LHCN-M2 (cell line): ENCODE measurements at regions not wholly inside any gene's neighbourhood (a gene's known extent, or its start where the extent isn't known, plus 50 kb on each side); places are given as distances from the start of the nearest gene placed in this dataset.

Source experiments
- DNase-seq: peaks from one replicate; pipeline ENCODE4 v3.0.0-alpha.2; 2012; ENCODE audit warnings: low read depth

DNA sequence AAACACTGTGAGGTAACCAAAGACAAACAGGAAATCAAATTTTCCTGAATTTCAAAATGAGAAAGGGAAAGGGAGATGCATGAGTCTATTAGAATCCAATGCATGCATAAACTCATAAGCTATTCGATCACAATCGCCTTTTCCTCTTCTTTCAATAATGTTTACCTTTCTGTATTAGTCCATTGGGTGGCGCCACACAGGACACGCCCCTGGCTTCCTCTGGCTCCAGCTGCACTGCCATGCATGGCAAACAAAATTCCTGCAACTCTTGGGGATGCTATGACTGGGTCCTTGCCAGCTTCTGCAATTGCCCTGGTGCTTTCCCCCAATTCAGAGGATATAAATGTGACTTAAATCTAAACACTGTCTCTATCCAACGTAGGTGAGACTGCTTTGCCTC lies 424.5 kb upstream of the PCDH7 start:
- no peak for DNase-seq

DNA sequence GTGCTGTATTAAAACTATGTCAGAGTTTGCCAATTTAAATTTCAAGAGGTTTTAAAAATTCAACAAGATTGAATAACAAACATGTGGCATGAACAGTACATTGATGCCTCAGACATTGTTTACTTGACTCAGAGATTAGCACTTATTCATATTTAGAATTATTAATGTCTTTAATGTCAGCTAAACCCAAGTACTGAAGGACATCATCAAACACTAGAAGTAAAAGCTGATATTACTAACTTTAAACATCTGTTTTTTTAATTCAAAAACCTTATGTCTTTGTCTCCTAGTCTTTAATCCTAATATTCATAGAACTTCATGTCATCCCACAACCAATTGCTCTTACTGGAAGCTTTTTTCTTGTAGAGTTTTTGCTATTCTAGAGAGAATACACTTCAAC lies 406.2 kb upstream of the PCDH7 start:
- DNase-seq = no peak

DNA sequence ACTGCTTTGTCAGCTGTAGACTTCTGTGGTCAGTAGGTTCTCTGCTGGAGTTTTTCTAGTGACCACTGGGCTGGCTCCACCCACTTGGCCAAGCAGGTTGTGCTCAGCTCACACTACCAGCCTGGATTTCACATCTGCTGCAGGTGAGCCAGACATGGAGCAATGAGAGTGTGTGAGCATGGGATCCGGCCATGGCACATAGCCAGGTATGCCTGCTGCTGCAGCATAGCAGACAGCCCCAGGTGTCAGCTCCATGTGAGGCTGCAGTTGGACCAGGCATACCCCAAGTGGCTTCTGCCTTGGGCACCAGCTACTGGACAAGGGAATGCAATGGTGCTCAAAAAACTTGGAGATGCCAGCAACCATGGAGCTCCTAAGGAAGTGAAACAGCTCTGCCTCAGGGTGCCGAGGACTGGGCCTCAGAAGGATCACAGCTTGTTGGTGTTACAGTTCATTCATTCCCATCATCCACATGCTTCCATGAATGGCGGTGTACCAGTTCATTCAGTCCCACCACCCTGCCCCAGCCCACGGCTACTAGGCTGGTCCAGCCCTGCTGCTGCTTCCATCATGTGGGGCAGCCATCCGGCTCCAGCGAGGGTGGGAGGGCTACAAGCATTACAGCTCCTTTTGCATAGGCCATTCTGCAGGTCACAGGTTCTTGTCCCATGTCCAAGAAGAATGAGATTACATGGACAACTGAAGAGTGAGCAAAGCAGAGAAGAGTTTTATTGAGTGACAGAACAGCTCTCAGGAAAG lies 389.1 kb upstream of the PCDH7 start:
- DNase-seq = no peak

DNA sequence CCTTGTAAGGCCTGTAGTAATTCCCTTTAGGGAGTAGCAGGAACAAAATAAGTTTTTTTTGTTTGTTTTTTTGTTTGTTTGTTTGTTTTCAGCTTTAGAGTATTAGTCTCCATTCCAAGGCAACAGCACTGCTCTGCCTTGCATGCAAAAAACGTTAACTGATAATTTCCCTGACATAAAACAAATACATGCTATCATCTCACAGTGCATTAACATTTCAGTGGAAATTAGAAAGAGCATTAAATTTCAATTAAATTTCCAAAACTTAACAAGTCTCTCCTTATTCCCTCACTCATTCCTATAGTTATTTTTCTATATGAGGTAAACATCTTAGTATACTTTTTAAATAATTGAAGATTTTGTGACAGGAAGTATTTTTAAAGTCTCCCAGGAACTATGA lies 378.4 kb upstream of the PCDH7 start:
- no peak for DNase-seq

DNA sequence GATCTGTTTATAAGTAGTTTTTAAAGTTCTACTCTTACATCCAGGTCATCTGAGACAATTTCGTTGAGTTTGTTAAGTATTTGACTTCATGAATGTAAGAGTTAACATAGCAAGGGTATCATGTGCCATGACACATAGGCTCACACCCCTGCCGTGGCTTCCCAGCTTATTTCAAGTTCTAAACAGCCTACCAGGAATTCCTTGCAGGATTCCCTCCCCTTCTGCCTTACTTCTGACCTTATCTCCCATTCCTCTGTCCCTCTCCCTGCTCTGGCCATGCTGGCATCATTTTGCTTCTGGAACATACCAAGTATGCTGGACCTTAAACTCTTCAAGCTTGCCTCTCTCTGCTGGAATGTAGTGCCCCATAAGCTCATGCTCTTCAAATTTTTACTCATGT lies 369.9 kb upstream of the PCDH7 start:
- no peak for DNase-seq

DNA sequence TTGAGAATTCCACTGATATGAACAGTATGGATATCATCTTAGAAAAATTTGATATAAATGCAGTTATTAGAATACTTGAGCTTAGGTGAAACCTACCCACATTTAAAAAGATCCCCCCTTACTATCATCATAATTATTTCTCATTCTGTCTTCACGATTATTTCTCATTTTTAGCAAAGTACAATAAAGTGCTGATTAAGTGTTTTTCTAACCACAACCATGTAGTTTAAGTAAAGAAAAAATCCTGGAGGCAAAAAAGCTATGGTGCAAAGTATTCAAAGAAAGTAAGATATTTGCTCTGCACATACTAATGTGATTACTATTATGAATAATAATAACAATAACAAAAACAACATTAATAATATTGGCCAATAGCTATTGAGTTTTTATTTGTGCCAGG lies 365.6 kb upstream of the PCDH7 start:
- no peak for DNase-seq

DNA sequence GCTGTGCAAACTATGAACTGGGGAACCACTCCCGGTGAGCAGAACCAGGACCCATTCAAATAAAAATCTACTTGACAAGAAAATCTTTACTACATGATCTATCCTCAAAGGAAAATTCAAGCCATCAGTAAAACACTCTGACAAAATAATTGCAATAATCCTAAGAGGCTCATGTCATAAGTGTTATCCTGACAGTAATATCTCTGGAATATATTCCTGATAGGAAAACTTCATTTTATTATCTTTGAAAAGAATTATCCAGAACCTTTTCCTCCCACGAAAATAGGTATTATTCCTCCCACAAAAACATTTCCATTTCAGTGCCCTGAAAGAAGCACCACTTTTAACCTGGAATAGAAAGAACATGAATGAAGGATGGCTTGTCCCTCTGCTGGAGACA lies 357.7 kb upstream of the PCDH7 start:
- DNase-seq = no peak

DNA sequence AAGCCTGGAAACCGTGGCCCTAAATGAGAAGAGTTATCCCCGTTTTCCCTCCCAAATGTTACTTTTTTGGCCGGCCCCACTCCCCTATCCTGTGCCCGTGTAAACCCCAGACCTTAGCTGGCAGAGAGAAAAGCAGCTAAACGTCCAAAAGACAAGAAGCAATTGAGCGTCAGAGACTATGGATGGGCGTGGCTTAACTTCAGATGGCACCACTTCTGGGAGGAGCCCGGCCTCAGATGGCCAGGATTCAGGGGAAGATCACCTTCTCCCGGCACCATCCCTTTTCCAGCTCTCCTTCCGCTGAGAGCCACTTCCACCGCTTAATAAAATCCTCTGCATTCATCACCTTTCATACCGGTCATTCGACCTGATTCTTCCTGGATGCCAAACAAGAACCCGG lies 350.1 kb upstream of the PCDH7 start:
- DNase-seq = no peak

DNA sequence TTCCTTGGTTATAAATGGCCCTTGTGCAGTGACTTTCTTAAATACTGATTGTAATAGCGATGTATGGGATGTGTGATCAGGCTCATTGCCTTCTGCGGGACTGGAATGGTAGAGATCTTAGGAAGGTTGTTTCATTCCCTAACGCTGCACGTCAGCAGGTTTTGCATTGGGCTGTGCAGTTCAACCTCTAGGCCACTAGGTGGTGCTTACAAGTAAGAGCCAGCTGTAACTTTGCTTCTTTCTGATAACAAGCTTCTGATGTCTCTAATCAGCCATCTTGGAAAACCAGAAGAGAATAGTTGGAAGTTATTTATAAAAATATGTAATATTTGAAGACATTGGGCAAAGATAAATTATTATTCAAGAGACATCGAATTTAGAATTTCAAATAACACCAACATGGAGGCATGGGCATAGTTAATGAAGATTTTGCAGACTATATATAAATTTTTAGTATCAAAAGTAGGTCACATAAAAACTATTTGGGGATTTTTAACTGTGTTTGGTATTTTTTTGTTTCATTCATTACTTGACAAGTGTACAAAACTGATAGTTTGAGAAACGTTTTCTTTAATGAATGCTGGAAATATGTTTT lies 339.7 kb upstream of the PCDH7 start:
- DNase-seq = peak; percentile 12

DNA sequence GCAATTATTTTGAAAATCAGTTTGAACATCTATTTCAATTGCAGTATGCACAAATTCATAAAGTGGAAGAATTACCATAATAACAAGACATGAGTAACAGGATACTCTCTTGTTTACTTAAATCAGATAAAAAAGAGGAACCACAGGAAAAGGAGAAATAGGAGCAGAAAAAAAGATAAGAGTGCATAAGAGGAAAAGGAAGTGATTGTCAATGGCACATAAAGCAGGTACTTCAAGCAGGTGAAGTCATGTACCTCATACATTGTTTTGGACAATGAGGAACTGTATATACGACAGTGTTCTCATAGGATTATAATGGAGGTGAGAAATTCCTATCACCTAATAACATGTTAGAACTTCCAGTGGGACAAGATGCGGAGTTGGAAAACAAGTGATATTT lies 334.5 kb upstream of the PCDH7 start:
- DNase-seq = no peak

DNA sequence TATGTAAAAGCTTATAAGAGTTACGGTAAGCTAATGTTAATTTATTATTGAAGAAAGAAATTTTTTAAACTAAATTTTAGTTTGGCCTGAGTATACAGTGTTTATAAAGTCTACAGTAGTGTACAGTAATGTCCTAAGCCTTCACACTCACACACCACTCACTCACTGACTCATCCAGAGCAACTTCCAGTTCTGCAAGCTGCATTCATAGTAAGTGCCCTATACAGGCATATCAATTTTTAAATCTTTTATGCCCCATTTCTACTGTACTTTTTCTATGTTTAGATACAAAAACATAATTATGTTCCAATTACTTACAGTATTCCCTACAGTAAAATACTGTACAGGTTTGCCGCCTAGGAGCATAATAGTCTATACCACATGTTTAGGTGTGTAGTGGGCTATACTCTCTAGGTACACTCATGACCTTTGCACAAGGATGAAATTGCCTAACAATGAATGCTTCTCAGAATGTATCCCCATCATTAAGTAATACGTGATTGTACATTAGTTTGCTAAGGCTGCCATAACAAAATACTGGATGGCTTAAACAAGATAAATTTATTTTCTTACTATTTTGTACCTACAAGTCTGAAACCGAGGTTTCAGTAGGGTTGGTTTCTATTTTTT lies 333.8 kb upstream of the PCDH7 start:
- no peak for DNase-seq

DNA sequence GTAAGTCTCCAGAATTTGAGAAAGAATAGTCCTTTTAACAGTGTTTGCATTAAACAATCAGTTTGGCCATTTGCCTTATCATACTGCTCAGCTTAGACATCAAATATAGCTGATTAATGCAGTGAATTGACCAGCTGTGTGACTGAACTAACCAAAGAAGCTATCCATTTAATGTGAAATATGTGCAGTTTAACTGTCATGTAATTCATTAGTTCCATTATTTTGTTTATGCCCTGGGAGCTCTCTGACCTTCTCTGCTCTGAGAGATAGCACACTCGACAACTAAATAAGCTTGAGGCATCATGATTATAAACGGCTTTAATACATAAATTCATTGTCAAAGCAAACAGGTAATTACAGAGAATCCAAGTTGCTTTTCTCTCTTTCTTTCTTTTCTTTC lies 324.3 kb upstream of the PCDH7 start:
- no peak for DNase-seq

DNA sequence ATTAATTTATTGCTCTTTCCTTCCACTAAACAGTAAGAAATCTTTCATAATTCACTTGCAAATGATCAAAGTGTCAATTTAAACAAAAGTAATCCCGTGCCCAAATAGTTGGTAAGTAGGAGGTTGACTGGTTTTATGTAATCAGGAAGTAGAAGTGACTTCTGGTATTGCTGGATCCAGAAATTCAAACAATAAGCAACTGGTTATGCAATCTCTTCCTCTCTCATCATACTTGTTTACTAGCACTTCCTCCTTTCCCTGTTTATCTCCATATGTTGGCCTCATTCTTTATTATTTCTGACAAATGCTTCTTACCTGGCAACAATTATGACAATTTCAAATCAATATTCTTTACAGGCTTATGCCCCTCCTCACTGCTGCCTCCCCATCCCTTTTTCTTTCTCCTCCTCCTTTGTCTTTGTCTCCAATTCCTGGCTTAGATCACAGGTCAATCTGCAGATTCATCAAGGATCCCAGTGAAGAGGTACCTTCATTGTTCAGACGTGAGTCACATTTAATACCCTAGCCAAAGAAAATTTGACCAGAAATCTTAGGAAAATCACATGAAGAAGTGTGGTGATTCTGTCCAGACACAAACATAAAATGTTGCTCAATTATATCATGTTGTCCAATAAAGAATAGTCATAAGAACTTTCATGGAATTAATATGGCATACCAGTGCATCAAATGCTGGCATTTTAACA lies 323.2 kb upstream of the PCDH7 start:
- DNase-seq = no peak

DNA sequence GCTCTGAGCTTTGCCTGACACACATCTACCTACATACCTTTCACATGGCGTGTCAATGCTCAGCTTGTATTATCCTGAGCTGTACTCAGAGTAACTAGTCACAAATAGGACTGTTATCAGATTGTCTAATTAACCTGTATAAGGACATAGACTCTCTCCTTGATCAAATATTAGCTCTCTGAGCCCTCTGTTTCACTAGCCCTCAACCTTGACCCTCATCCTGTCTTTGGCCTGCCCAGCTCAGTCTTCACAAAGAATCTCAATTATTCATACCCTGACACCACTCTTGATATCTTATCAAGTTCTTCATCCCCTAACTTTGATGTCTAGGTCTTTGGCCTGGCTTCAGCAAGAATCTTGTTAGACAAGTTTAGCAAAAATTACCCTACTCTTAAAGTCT lies 320.7 kb upstream of the PCDH7 start:
- no peak for DNase-seq

DNA sequence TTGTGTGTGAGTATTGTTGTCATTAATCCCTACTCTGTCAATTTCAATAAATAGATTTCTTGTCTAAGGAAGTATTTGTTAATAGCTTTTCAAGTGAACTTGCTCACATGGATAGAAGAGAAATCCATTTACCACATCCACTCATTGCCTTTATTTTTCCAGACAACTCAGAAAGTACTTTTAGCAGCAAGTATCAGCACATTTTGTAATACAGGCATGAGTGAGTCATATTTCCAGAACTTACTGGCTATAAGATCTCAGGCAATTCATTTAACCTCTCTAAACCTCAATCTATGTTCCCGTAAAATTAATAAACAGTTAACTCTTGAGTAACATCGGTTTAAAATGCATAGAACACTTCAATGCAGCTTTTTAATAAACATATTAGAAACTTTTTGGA lies 317.9 kb upstream of the PCDH7 start:
- DNase-seq = peak; percentile 1

DNA sequence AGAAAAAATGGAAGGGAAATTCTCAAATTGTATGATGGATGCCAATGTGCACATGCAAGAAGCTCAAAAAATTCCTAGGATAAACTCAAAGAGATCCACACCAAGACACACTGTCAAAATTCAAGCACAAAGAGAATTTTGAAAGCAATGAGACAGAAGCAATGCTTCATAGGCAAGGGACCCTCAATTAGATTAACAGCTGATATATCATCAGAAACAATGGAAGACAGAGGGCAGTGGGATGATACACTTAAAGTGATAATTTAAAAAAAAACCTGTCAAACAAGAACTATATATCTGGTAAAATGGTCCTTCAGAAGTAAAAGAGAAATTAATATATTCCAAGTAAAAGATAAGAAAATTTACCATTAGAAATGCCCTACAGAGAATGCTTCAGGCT lies 306.3 kb upstream of the PCDH7 start:
- DNase-seq = no peak

DNA sequence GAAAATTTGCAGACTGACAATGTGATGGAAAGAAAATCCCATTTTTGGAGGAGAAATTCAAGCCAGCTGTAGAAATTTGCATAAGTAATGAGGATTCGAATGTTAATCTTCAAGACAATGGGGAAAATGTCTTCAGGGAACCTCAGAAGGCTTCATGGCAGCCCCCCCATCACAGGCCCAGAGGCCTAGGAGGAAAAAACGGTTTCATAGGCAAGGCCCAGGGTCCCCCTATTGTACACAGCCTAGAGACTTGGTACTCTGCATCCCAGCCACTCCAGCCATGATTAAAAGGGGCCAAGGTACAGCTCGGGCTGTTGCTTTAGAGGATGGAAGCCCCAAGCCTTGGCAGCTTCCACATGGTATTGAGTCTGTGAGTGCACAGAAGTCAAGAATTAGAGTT lies 303.6 kb upstream of the PCDH7 start:
- DNase-seq = no peak

DNA sequence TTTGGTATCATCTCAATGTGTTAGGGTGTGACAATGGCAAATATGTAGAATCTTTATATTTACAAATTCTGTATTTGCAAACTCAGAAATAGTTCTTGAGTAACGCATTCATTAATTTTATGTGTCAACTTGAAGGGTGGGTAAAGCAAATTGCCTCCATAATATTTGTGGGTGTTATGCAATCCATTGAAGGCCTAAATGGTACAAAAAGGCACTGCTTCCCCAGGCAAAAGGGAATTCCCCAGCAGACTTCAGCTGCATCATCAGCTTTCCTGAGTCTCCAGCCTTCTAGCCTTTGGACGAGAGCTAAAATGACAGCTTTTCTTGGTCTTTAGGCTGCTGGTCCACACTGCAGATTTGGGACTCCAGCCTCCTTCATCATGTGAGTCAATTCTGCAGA lies 292.2 kb upstream of the PCDH7 start:
- DNase-seq = no peak

DNA sequence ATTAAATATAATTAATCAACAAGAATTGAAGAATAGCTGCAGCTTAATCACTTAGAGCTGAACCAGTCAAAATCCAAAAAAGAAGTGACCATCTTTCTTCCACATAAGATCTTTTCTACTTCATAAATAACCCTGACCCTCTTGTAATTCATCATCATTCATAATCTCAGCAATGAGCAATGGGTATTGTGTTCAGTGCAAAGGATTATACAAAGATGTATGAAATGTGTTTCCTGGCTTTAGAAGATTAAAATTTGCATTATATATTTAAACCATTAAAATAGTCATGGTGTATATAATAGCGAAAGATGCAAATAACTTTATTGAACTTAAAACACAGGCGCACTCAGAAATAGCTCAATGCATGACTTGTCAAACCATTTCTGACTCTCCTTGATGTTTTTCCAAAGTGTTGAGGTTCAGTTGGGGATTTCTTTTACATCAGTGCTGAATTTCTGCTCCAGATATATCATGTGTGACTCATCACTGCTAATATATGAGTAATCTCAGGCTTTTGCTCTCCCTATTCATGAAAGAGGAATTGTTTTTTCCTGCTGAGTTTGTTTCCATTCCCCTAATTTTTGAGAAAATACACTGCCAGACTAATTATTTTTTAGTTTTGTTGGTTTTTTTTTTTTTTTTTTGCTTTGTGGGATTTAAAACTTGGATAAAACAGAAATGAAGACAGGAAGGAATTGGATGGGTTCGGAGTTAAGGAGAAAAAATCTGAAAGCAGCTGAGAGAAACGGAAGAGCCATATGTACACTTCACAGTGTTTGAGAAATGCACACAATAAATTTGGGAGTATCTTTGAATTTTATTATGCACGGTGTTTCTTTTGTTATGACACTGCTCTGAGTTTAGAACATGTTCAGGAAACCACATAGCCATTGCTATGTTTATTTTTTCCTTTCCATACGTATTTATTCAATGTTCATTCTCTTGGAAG lies 290.1 kb upstream of the PCDH7 start:
- DNase-seq = peak; percentile 6

DNA sequence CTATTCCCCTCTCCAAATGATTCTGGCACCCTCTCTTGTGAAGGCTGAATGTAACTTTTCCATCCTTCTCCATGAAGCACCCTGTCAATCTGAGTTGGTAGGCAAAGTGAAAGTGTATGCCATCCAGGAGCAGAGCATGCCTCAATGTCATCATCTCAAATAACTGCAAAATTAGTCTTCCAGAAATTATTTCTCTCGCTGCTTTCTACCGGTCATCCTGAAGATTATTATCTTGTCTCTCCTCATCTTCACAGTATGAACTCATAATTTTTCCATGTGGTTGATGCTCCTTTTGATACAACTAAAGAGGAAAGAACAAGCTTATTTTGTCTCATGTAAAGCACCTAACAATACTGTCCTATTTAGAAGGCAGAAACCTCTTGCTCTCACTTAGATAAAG lies 285.5 kb upstream of the PCDH7 start:
- DNase-seq = no peak

DNA sequence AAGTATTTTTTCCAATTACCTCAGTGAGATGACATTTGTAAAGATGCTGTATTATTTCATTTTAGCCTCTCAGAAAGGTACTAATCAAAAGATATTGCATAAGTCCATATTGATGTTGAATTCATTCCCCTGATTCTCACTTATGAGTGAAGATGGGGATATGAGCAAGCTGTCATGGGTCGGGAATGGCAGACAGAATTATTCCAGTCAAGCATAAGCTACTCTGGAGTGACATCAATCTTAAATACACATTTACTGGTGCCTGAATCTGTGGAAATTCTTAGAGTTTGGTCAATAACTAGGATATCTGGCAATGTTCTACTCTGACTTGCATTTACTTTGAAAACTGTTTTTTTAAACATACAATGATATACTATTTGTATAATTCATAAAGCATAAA lies 283.8 kb upstream of the PCDH7 start:
- no peak for DNase-seq

DNA sequence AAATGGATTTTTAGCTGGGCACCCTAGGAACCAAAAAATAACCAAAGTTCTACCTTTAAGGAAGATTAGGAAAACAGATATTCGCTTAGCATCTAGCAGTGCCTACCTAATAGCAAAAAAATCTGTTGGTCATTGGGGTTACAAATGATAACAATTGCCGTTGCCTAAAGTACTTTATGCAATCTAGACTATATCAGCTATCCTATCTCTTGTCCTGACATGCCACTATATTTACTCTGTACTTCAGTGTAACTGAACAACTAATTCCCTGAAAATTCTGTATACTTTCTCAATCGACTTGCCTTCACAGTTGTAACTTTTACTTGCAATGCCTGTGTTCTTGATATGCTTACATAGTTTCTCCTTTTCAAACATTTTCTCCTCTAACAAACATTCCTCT lies 282.9 kb upstream of the PCDH7 start:
- no peak for DNase-seq
